DMS53 treated with DMSO at 0.1 percent for 48 hours (cell line): ENCODE measurements at regions not wholly inside any gene's neighbourhood (a gene's known extent, or its start where the extent isn't known, plus 50 kb on each side); places are given as distances from the start of the nearest gene placed in this dataset.

Source experiments
- DNase-seq: peaks from one replicate; lab custom pipeline; 2025; ENCODE audit not compliant: unreplicated experiment; lab: John Stamatoyannopoulos, UW

DNA sequence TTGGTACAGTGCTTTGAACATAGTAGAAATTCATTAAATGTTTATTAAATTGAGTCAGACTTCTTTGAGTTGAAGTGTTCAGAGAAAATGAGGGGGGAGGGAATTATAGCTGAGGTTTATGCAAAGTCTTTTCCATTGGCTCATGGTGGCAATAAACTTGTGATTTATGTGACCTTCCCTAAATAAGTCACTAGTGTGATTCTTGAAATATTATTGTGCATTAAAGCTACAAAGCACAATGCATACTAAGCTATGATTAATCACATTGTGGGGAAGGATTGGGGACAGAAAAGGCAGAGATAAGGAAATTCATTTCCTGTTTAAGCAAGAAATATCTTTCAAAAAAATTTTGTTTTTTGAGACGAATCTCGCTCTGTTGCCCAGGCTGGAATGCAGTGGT is 877.5 kb downstream of the TFAP2A start:
- no peak for DNase-seq

DNA sequence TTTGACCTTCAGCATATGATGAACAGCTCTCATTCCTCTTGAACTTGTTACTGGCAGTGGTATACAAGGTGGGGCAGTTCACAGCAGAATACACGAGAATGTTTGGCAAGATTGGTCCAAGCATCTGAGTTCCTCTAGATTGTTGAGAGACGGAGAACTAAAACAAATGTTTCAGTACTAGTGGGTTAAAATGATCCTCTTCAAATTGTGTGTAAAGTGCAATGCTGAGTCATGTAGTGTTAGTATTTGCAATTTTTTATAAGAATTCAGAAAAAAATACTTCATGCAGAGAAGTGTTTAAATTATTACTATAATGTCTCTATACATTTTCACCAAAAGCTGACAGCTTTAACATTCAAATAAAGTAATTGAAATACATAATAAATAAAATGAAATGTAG is 879.8 kb downstream of the TFAP2A start:
- no peak for DNase-seq

DNA sequence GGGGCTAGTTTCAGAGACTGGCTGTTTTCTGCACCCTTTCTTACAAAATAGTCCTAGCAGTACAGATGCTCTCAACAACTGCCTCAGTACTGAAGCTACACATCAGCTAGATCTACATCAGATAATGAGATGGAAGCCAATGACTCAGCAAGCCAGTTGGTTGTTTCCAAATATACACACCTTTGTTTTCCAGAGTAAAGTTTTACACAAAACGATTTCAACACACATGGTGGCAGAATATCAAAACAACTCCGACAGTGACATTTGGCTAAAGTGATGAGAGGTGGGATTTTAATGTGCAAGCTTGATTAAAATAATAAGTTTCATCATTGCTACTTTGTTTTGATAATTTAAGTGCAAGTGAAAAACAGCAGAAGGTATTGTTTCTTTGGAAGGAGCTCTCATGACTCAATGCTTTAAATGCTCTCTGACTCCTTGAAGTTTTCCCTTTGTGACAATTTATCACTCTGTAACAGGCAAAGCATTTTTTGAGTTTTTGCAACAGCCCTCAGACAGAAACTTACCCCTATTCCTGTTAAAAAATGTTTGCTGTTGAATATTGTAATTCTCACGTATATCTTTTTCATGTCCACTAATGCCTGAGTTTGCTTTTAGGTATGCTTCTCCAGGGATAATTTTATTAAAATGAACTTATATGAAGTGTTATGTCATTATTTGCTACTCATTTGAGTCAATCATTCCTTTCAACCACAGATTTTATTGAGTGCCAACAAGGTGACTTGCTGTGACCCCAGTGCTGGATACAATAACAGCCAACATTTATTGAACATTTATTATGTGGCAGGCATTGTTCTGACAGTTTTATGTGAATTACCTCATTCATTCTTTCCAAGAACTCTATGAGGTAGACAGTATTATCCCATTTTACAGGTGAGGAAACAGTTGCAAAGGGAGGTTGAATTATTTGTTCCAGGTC is 882.0 kb downstream of the TFAP2A start:
- DNase-seq, result no peak

DNA sequence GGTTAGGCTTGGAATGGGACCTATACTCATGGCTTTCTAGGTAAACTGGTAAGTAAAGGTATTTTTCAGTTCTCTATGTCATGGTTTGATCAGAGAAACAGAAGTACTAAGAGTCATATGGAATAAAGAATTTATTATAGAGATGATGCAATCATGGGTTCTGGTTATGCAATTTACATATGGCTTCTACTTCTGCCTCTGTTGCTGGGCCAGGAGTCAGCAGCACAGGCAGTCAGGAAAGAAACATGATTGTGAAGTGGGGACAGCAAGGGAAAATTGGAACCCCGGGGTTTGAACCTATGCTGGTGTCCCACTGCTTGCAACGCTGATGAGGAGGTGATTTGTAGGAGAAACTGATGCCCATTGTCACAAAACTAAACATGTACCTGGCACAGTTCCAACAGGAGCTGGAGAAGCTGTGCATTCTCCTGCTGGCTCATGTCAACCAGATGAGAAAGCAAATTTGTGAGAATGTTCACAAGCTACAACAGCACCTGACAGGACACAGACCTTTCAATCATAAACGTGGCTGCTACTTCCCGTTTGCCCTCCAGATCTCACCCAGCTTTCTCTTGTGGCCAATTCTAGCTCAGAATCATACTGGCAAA is 887.1 kb downstream of the TFAP2A start:
- DNase-seq, result no peak

DNA sequence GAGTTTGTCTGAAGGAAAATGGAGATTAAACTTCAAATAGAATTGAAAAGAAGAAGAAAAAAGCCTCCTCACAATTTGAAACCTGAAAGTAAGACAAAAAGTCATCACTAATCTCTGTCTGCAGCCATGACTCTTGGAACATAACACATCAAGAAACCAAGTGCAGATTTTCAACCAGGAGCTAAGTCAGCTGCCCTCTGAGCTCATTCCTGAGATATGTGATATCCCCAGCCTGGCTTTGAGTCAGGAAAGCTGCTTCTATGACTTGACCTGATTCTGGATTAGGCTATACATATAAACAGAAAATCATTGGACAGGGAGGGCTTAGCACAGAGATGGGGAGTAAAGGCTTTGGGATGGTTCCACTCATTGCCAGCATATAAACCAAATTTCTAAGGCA is 891.4 kb downstream of the TFAP2A start:
- DNase-seq, result no peak

DNA sequence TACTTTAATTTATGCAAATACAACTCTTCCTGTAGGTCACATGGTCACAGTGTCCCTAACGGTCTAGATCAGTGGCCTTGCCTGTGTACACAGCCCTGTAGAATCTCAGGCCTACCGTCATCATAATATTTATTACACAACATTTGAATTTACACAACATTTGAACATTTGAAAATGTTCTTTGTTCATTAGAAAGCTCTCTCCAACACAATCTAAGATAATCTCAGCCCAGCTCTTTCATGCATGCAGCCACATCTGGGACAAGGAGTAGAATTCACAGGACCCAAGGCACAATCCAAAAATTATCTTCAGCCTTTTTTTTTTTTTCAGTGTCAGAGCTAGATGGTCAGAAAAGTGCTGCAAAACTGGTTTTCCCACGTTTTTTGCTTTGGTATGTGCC is 892.8 kb downstream of the TFAP2A start:
- no peak for DNase-seq

DNA sequence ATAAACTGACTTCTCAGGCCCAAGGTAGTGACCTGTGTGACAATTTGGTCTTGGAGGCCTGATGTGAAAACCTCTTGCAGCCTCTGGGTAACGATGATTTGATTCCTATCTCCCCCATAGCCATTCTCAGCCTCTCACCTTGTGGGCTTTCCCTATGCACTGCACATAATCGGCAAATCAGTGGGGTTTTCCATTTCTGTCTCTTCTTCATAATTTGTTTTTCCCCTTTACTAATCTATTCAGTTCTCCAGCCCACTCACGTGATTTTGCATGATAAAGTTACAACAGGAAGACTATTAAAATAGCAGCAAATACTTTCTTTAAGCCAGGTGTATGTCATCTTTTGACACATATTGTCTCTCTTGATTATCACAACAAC is 893.7 kb downstream of the TFAP2A start:
- no peak for DNase-seq

DNA sequence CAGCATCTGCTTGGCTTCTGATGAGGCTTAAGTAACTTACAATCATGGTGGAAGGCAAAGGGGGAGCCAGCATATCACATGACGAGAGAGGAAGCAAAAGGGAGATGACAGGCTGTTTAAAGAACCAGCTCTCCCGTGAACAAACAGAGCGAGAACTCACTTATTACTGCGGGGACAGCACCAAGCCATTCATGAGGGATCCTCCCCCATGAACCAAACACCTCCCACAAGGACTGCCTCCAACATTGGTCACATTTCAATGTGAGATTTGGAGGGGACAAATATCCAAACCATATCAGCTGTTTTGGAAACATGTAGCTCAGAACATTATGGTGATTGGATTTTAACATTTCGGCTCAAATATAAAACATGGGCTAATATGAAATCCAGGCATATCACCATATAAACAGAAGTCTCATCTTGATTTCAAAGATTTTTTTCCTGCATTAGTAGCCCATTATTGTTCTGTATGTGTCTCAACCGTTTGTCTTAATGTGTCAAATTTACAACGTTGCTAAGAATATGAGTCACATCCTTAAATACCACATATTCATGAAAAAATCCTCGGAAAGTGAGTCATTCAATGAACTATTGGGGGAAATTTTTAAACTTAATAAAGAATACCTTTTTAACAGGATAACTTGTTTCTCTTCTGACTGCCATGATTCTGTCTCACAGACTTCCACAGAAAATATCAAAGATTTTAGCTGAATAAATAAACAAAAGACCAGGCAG is 894.3 kb downstream of the TFAP2A start:
- no peak for DNase-seq

DNA sequence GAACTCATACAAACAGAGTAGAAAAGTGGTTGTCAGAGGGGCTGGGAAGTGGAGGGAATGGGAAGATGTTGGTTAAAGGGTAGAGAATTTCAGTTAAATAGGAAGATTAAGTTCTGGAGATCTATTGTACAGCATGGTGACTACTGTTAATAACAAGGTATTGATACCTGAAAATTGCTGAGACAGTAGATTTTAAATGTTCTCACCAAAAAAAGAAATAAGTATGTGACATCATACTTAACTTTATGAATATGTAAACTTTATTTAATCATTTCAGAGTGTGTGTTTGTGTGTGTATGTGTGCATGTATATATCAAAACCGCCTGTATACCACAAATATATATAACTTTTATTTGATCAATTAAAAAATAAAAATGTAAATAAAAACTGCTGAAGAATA is 896.4 kb downstream of the TFAP2A start:
- DNase-seq, result no peak

DNA sequence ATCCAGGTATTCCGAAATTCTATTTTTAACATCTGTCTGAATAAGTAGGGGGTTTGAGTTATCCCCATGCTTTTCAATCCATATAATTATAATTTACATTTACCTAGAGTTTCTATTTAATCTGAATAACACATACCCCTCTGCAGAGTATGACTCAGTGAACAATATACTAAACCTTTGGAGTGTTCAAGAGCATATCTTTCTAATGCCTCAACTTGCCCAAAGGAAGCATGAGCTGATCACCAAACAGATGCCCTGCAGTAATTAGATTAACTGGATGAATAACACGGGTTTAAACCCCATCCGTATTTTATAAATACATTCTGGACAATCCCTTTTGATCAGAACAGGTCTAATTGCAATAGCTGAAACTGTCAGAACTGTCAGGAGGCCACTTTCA is 897.1 kb downstream of the TFAP2A start:
- DNase-seq, result no peak

DNA sequence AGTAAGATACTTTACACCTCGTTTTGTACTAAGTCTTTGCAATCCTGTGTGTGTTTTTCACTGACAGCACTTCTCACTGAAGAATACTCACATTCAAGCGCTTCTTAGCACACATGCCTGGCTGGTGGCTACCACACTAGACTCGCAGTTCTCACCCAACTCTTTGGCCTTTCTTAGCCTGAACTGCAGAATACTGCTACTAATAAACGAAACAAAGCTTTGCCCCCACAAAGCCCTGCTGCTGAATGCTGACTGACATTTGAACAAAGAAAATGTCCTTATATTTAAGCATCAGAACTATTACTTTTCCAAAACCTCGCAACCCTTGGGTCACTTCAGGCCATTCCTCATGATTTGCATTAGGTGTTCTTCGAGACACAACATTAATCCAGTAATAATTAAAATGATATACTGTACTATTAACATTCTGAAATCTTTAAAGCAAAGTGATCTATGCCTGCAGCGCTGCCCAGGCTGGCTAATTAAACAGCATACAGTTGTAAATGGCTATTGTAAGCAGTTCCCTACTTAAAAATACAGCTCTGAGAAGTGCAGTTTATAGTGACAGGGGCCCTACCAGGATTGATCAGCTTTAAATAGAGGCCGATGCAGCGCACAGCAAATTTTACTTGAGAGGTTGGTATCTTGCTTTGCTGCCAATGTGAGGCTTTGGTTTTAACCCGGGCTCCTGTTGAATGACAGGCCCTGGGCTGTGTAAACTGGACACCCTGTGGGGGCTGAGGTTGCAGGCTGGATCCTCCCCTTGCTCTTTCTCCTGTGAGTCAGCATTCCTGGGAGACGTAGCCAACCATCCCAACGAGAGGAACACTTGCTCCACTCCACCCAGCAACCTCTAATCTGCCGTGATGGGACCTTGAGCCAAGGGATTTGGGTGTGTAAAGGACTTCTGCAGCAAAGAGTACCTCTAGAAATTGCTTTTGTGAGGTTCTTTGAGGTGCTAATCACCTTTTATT is 899.0 kb downstream of the TFAP2A start:
- DNase-seq, result no peak

DNA sequence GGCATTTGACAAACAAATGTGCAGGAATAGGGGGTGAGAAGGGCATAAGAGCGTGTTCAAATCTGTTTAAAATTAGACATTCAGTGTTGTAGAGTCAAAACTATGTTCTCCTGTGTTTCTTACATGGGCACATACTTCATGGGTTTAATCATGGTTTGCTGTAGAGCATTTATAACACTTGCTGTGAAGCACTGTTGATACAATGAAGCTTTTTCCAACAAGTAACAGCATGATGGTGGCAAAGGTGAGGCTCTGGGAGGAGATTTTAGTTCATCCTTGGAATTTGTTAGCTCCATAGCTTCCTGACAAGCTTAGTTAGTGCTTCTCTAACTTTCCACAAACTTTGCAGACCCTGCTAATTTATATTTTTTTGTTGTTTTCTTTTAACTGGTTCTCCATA is 900.7 kb downstream of the TFAP2A start:
- DNase-seq, result no peak

DNA sequence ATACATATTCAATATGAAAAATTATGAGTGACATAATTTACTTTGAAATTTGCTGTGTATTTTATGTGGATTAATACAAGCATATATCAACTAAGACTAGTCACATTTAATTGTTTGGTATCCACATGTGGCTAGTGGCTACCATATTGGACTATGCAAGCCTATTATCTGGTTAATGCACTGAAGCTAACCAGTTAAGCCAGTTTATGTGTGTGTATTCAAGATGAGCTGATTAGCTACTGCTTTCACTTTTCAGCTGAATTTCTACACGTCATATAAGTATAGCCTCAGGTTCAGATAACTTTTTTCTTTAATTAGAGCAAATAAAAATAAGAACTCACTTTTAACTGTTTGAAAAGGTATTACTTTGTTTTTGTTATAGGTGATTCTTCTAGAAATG is 903.7 kb downstream of the TFAP2A start:
- DNase-seq, result no peak

DNA sequence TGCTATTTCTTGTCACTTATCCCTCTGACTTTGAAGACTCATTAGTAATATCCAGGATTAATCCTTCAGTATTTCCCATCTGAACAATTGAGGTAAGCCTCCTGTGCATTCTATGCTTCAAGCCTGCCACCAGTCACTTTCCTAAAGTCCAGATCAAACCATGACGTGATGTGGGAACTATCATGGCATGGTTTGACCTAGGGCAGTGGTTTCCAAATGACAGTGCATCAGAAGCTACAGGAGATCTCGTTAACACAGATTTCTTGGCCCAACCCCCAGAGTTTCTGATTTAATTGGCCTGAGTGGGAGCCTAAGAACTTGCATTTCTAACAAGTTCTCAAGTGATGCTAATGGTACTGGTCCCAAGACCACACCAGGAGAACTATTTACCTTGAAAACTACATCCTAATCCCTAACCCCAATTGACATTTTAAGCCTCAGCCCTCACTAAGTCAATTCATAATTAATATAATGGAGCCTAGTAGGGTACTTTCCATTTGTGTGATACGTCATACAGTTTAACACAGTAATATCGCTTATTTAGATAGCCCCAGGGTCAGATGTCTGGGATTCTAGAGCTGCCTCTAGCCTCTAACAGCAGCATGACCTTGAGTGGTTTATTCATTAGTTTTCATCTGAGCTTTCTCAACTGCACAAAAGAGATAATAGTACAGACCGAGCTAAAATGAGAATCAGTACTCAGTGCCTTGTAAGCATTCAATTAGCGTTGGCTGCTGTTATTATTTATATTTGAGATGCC is 907.6 kb downstream of the TFAP2A start:
- DNase-seq, result no peak

DNA sequence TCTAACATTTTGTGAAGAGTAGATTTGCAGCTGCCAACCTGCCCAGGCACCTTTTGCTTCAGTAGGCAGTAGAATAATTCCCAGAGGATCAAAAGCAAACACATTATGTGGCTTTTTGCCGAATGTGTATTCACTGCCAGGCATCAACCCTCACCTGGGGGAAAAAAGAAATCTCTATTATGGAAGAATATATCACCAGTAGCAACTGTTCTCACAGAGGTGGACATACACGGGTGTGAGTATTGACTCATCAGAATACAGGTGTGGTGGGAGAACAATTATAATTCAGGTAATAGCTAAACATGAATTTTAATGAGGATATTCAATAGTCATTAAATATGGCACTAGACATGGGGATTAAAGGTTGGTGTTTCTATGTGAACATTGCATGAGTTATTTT is 910.7 kb downstream of the TFAP2A start:
- DNase-seq, result no peak

DNA sequence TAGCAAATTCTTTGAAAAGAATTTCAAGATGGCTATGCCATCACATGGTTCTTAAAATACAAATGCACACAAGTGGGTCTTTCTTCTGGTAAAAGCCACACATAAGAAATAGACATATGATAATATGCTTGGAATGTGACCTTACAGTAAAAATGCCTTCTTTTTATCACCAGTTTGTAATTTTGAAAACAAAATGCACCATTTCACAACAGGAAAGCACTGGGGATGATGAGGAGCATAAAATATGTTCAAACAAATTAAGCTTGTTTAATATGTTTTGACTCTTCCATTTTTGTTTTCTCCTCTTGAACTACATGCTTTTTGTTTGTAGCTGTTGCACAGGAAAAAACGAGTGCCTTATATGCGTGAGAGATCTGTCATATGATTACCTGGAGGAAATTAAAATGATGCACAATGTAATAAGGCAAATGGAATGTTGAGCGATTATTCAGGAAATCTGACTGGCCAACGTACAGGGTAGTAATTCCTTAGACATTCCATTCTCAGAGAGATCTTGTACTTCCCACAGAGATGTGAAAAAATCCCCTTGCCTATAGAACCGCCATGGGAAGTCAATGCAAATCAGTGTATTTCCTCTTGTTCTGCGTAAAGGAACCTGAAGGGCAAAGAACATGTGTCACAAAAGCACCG is 911.6 kb downstream of the TFAP2A start:
- no peak for DNase-seq

DNA sequence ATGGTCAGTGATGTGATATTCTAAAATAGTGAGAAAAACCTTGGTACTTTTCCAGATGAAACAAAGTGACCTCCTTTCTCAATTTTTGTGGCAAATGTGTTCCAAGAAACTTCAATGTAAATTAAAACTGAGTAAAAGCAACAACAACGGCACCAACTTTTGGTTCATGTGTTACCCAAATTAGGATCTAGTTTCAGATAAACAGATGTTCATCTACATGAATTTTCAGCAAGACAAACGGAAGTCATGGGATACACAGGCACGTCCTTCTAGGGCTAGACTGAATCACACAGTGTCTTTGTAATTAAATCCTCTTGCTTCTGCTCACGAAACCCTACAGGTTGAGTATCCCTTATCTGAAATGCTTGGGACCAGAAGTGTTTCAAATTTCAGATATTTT is 915.2 kb downstream of the TFAP2A start:
- DNase-seq, result no peak

DNA sequence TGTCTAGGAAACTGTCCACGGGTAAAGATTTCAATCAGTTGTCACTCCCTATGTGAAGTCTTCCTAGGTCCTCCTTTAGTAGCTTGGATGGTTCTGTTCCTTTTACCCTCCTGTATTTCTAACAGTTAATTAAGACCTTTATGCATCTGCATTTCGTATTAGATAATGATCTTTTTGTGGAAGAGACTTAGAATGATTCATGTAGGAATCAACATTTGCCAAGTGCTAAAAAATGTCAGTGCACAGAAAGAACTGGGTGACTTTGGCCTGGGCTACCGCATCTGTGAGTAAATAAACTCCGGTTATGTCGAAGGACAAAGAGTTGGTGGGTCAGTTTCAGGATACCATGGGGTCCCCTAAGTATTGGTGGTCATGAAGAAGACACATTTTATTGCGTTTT is 918.0 kb downstream of the TFAP2A start:
- DNase-seq, result no peak

DNA sequence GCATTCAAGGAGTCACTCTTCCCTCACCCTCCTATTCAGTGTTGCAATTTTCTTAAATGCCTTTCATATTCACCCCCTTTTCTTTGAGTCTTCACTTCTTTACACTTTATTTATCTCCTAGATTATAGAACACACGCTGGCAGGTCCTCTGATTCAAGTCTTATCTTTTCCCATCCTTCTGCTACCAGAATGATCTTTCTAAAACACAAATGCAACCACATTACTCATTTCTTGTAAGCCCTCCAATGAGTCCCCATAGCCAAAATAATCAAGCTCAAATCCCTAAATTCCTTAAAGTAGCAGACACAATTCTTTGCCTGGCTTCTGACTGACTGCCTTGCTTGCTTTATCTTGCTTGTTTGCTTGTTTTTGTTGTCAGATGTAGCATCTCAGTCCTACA is 920.0 kb downstream of the TFAP2A start:
- DNase-seq, result no peak

DNA sequence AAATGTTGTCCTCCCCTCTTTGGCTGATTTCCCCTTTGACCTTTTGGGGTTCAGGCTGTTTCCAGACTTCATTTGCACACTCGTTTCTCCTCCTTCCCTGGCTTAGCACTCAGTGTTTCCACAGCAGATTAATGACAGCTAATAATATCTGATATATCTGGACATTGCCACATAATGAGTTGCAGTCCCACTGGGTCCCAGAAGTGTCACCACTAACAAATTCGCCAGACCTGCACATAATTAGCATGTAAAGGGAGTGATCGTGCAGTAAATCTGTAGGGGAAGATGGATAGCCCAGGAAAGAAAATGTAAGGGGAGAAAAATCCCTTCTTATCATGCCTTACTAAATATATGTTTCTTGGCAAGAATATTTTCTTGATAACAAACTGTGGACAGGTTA is 922.1 kb downstream of the TFAP2A start:
- no peak for DNase-seq
